B cell (primary cell): ENCODE measurements at regions not wholly inside any gene's neighbourhood (a gene's known extent, or its start where the extent isn't known, plus 50 kb on each side); places are given as distances from the start of the nearest gene placed in this dataset.

Experiments
- ATAC-seq: fragments of 200-7000 bp; cut with Tn5 transposase; one replicate; pipeline ENCODE4 v1.10.0; 2021; ENCODE audit warnings: low read depth, mild to moderate bottlenecking, moderate number of reproducible peaks, moderate library complexity
- CTCF ChIA-PET: fragments of 350-600 bp; sonication (Branson Sonifier 250); formaldehyde crosslinking; loops from one replicate; lab custom pipeline; 2021; ENCODE audit warnings: antibody characterized with exemption, inconsistent platforms; lab: Charles Lee
- POLR2A ChIA-PET: fragments of 350-600 bp; sonication (Branson Sonifier 250); formaldehyde crosslinking; loops from one replicate; lab custom pipeline; 2021; ENCODE audit warnings: antibody characterized with exemption; lab: Charles Lee
- DNase-seq: peaks from one replicate; pipeline ENCODE4 v3.0.0; 2013
- H2AFZ ChIP-seq: 2 replicates; pipeline ENCODE4 v1.6.1; 2012; ENCODE audit warnings: mild to moderate bottlenecking, low read depth, low read length; ENCODE audit not compliant: insufficient read depth, poor library complexity, severe bottlenecking
- H3K27ac ChIP-seq, 2 donors: 1 replicate in 1 of 2; 2 replicates in 1 of 2; pipeline ENCODE4 v1.5.1; 2012 to 2013; ENCODE audit warnings: low read length in 2 of 2, mild to moderate bottlenecking in 2 of 2, moderate library complexity in 1 of 2
- H3K27me3 ChIP-seq, 4 experiments: fragments of 200-600 bp in 1 of 4; sonication (generic) in 1 of 4; replicated peaks in 1 of 4; 1 replicate in 2 of 4; 2 replicates in 2 of 4; pipeline versions ENCODE4 v1.6.1 to v1.7.0; 2013 to 2016; ENCODE audit warnings: low read length in 3 of 4, mild to moderate bottlenecking in 2 of 4, mixed read lengths in 1 of 4, moderate library complexity in 1 of 4; ENCODE audit not compliant: insufficient read depth in 4 of 4, control insufficient read depth in 3 of 4; ENCODE audit errors: control extremely low read depth in 1 of 4
- H3K36me3 ChIP-seq, 2 experiments: replicated peaks in 1 of 2; 1 replicate in 1 of 2; 2 replicates in 1 of 2; pipeline versions ENCODE4 v1.6.1 to v1.7.1; 2013; ENCODE audit warnings: low read length in 1 of 2; ENCODE audit not compliant: insufficient read depth in 2 of 2, control insufficient read depth in 1 of 2; ENCODE audit errors: control extremely low read depth in 1 of 2, extremely low read depth in 1 of 2
- H3K4me1 ChIP-seq, 2 donors: fragments of 200-600 bp in 1 of 2; sonication (generic) in 1 of 2; 1 replicate in 1 of 2; 2 replicates in 1 of 2; pipeline versions ENCODE4 v1.5.1 to v1.6.1; 2013 to 2017; ENCODE audit warnings: low read length in 2 of 2; ENCODE audit not compliant: control insufficient read depth in 2 of 2, insufficient read depth in 2 of 2
- H3K4me2 ChIP-seq: replicated peaks from 2 replicates; pipeline ENCODE3; 2012; ENCODE audit warnings: mild to moderate bottlenecking, low read depth, low read length; ENCODE audit not compliant: poor library complexity, severe bottlenecking
- H3K4me3 ChIP-seq, 5 experiments: fragments of 200-600 bp in 1 of 5; sonication (generic) in 1 of 5; 1 replicate in 3 of 5; 2 replicates in 2 of 5; pipeline versions ENCODE4 v1.5.1 to v1.7.0; 2011 to 2016; ENCODE audit warnings: low read length in 4 of 5, mild to moderate bottlenecking in 4 of 5, low read depth in 2 of 5, control low read depth in 1 of 5, moderate library complexity in 1 of 5; ENCODE audit not compliant: insufficient read depth in 1 of 5; ENCODE audit errors: control extremely low read depth in 1 of 5, extremely low read depth in 1 of 5
- H3K79me2 ChIP-seq: fragments of 200-600 bp; sonication (generic); one replicate; pipeline ENCODE4 v1.6.0; 2016; ENCODE audit warnings: low read length; ENCODE audit not compliant: control insufficient read depth, insufficient read depth
- H3K9ac ChIP-seq: fragments of 200-600 bp; sonication (generic); 2 replicates; pipeline ENCODE4 v1.6.1; 2017; ENCODE audit warnings: mild to moderate bottlenecking, low read length, moderate library complexity
- H3K9me3 ChIP-seq, 3 donors: one replicate each; pipeline versions ENCODE4 v1.6.1 to v1.7.1; 2013; ENCODE audit warnings: low read length in 2 of 3; ENCODE audit not compliant: control insufficient read depth in 2 of 3, insufficient read depth in 1 of 3; ENCODE audit errors: control extremely low read depth in 1 of 3
- H4K20me1 ChIP-seq: 2 replicates; pipeline ENCODE4 v1.6.0; 2012; ENCODE audit warnings: mild to moderate bottlenecking, low read length; ENCODE audit not compliant: insufficient read depth, control insufficient read depth, poor library complexity, severe bottlenecking
- H3K27ac Mint-ChIP-seq: one replicate; pipeline ENCODE4 v1.8.0; 2021; ENCODE audit warnings: mixed read lengths
- H3K27me3 Mint-ChIP-seq: one replicate; pipeline ENCODE4 v1.8.0; 2021; ENCODE audit warnings: mixed read lengths
- H3K4me1 Mint-ChIP-seq: one replicate; pipeline ENCODE4 v1.8.0; 2021; ENCODE audit warnings: mixed read lengths
- H3K4me3 Mint-ChIP-seq: one replicate; pipeline ENCODE4 v1.8.0; 2021; ENCODE audit warnings: mixed read lengths
- H3K9me3 Mint-ChIP-seq: one replicate; pipeline ENCODE4 v1.8.0; 2022; ENCODE audit warnings: mixed read lengths; ENCODE audit not compliant: insufficient read depth
- CTCF ChIP-seq: fragments of 200-600 bp; IDR thresholded peaks from one replicate; pipeline ENCODE4 v1.8.0; 2022; ENCODE audit warnings: antibody characterized with exemption, mild to moderate bottlenecking
- EZH2 ChIP-seq: IDR thresholded peaks from 2 replicates; pipeline ENCODE4 v1.6.1; 2012; ENCODE audit warnings: borderline replicate concordance, low read depth, mild to moderate bottlenecking, moderate library complexity, low read length; ENCODE audit not compliant: insufficient read depth, poor library complexity, severe bottlenecking
- WGBS: methylation state at CpG from one replicate; pipeline ENCODE4 v1.1.5; 2013; ENCODE audit warnings: missing lambda C conversion rate; ENCODE audit not compliant: insufficient coverage; 5-methylcytosine and 5-hydroxymethylcytosine counted together
- intact Hi-C: fragments of 100-400 bp; cut with micrococcal nuclease; formaldehyde crosslinking; loops from one replicate; pipeline ENCODE4 v1.10.0; 2022

DNA sequence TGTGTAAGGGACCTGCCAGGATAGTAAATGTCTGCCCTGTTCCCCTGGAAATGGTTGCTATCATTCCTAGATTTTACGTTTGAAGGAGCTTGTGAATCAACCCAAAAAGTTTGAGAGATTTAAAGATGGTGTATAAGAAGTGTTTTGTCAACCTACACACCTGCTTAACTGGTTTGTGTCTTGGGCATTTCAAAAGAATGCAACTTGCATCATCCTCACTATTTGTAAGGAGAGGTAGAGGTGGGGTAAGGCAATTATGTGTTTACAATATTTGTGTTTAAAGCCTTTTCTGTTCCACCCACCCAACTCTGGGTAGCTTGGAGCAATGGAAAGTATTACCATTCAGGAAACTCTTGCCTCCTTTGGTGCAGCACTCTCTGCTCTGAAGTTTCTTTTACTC, 314.2 kb upstream of the RARB start:
- Histone ChIP-seq H3K36me3 (no peaks in the 10 kb centered on the region), H3K27me3 (no peaks in the 10 kb centered on the region), H4K20me1 (no peaks in the 10 kb centered on the region), H3K9ac (no peak overlapping the region), H3K4me1 (no peaks in the 10 kb centered on the region), H3K4me3 (no peak overlapping the region), H2AFZ (no peak overlapping the region), H3K4me2 (no peak overlapping the region), H3K79me2 (no peaks in the 10 kb centered on the region), H3K9me3 (no peaks in the 10 kb centered on the region), H3K27ac (no peak overlapping the region)
- Mint-ChIP-seq H3K4me1 (no peaks in the 10 kb centered on the region), H3K9me3 (no peaks in the 10 kb centered on the region), H3K4me3 (no peak overlapping the region), H3K27ac (no peak overlapping the region), H3K27me3 (no peaks in the 10 kb centered on the region)
- ChIA-PET POLR2A (no interaction called here), CTCF (no interaction called here)
- DNase-seq, result no peak
- TF ChIP-seq CTCF, result no peak
- no peak for TF ChIP-seq EZH2
- intact Hi-C loops, result no loop called here
- no peak for ATAC-seq
- WGBS, result 57% methylated on average over 1 of the region's 1 CpG

DNA sequence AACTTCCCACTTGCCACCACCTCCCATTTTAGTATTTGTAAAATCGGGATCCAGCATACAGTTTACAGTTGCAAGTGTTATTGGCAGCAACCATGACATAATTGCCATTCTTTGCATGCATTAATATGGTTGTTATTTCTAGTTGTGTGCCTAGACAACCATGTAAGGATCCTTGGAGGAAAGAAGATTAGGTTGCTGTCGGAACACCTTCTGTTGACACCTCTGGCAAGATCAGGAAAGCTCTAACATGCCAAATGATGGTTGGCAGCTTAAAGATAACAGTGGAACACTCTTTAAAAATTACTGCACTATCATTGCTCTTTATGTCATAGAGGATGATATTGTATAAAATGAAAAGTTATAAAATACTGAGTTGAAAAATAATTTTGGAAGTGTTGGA, 313.5 kb upstream of the RARB start:
- ATAC-seq (no peak), DNase-seq (no peak)
- H3K27me3 ChIP-seq, result no peaks in the 10 kb centered on the region
- no peak for TF ChIP-seq EZH2
- TF ChIP-seq CTCF, result no peak
- Mint-ChIP-seq H3K27ac (no peak overlapping the region), H3K4me3 (no peak overlapping the region), H3K27me3 (no peaks in the 10 kb centered on the region), H3K4me1 (no peaks in the 10 kb centered on the region), H3K9me3 (no peaks in the 10 kb centered on the region)
- H4K20me1 ChIP-seq, result no peaks in the 10 kb centered on the region
- no peak overlapping the region for H3K4me3 ChIP-seq
- H3K79me2 ChIP-seq, result no peaks in the 10 kb centered on the region
- no peak overlapping the region for H2AFZ ChIP-seq
- no peaks in the 10 kb centered on the region for H3K4me1 ChIP-seq
- ChIA-PET POLR2A (no interaction called here), CTCF (no interaction called here)
- 100% methylated on average over 1 of the region's 2 CpGs for WGBS
- intact Hi-C loops, result no loop called here
- no peak overlapping the region for H3K9ac ChIP-seq
- no peak overlapping the region for H3K27ac ChIP-seq
- no peaks in the 10 kb centered on the region for H3K9me3 ChIP-seq
- H3K4me2 ChIP-seq, result no peak overlapping the region
- no peaks in the 10 kb centered on the region for H3K36me3 ChIP-seq
